ENCODE measurements at regions not wholly inside any gene's neighbourhood (a gene's known extent, or its start where the extent isn't known, plus 50 kb on each side); places are given as distances from the start of the nearest gene placed in this dataset.
"Not testable (repeated sequence)": the region's sequence is repeated elsewhere in the genome, so short reads cannot be mapped to it uniquely, and the experiment has no call there.

DNA sequence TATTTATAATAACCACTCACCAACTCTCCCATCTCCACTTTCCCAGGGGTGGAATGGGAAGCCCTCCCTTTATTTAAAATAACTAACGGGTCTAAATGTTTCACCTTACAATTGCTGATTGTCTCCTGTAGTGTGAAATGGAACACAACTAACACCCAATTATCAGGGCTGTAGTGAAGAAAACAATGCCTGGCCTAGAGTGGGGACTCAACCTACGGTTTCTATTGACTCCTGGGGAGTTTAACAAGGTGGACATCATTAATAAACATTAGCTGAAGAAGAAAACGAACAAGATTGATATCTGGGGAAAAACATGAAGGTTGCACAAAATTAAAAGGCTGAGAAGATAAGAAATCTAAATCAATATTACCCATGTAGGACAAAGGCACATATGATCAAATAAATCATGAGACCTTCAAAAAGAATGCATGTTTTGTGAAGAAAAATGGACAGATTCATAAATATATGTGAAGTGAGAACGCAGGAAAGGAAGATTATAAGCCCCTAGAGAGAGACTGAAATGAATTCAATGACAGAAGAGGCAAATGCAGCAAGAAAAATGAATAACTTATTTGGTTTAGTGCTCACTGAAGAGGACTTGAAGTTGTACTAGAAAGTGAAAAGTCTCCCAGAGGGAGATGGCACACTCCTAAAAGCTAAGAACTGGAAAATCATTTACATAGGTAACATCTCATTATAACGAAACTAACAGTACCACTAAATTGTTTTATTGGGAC lies 593.0 kb upstream of the AADAT start:
- Mint-ChIP-seq H3K27me3 (no peaks in the 10 kb centered on the region), H3K4me1 (no peaks in the 10 kb centered on the region), H3K4me3 (no peak overlapping the region), H3K36me3 (ENCODE audit: low read depth) (no peaks in the 10 kb centered on the region), H3K9me3 (peaks cover 7% of the 10 kb centered on the region), H3K27ac (no peak overlapping the region)
- DNase-seq = no peak
- POLR2A ChIA-PET = no interaction called here
- CTCF ChIA-PET = no interaction called here

DNA sequence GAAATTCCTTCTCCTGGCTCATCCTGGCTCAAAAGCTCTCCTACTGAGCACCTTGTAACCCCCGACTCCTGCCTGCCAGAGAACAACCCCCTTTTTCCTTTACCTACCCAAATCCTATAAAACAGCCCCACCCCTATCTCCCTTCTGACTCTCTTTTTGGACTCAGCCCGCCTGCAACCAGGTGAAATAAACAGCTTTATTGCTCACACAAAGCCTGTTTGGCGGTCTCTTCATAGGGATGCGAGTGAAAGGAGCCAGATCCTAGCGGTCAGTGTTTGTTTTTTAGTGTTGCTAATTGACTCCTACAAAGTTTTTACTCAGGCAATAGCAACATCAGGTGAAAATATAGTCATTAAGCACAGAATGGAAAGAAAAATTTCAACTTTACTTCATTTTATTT lies 592.3 kb upstream of the AADAT start:
- H3K36me3 Mint-ChIP-seq (ENCODE audit: low read depth); CTCF ChIA-PET; H3K9me3 Mint-ChIP-seq; POLR2A ChIA-PET; H3K4me3 Mint-ChIP-seq; H3K27ac Mint-ChIP-seq; DNase-seq; H3K27me3 Mint-ChIP-seq; H3K4me1 Mint-ChIP-seq: not testable (repeated sequence)

DNA sequence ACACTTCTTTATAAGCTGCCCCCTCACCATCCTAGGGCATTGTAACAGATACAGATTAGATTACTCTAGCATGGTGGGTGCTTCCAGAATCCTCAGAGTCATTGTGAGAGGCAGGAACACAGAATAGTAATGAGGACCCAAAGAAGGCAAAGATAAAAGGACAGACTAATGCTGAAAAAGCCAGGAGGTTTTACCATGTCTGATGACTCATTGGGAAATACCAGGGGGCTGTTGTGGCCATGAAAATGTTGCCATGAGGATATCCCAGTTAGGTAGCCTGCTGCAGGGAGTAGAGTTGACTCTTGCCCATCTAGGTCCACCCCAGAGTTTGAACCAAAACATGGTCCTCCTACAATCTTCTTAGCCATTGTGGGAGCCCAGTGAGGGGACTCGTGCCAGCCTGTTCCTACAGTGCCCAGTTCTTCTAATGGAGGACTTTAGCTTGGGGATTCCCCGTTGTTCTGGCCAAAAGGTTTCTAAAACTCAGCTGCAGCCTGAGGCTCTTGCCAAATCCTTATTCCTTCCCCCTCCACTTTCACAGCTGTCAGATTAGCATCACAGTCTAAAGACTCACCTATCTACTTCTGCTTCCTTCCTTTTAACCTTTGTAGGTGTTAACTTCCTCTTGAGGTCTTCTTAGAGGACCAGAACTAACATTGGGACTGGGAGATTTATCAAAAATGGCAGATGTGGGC lies 586.0 kb upstream of the AADAT start:
- ChIA-PET POLR2A (no interaction called here), CTCF (no interaction called here)
- H3K4me1 Mint-ChIP-seq = no peaks in the 10 kb centered on the region
- no peak overlapping the region for H3K4me3 Mint-ChIP-seq
- no peak overlapping the region for H3K27ac Mint-ChIP-seq
- H3K27me3 Mint-ChIP-seq = no peaks in the 10 kb centered on the region
- H3K36me3 Mint-ChIP-seq (ENCODE audit: low read depth) = no peaks in the 10 kb centered on the region
- H3K9me3 Mint-ChIP-seq = peaks cover 12% of the 10 kb centered on the region
- DNase-seq = no peak

DNA sequence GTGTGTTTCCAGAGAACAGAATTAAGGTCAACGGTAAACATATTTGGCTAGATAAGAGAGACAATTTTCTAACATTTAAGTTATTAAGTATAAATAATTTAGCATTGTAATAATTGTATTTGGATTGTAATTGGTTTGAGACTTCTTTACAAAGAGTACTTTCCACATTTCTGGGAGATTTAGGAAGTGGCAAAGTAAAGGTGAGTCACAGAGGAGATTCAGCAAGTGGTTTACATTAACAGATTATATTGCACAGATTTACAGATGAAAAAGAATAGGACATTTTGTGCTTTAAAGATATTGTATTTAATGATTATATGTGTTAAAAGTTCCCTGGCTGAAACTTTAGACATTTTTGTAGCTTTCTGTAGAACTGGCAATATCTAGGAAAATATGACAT lies 584.4 kb upstream of the AADAT start:
- no peaks in the 10 kb centered on the region for H3K4me1 Mint-ChIP-seq
- POLR2A ChIA-PET = no interaction called here
- no peak overlapping the region for H3K27ac Mint-ChIP-seq
- no peak for DNase-seq
- H3K36me3 Mint-ChIP-seq (ENCODE audit: low read depth) = no peaks in the 10 kb centered on the region
- H3K27me3 Mint-ChIP-seq = no peaks in the 10 kb centered on the region
- no peak overlapping the region for H3K4me3 Mint-ChIP-seq
- CTCF ChIA-PET = no interaction called here
- H3K9me3 Mint-ChIP-seq = peaks cover 12% of the 10 kb centered on the region

DNA sequence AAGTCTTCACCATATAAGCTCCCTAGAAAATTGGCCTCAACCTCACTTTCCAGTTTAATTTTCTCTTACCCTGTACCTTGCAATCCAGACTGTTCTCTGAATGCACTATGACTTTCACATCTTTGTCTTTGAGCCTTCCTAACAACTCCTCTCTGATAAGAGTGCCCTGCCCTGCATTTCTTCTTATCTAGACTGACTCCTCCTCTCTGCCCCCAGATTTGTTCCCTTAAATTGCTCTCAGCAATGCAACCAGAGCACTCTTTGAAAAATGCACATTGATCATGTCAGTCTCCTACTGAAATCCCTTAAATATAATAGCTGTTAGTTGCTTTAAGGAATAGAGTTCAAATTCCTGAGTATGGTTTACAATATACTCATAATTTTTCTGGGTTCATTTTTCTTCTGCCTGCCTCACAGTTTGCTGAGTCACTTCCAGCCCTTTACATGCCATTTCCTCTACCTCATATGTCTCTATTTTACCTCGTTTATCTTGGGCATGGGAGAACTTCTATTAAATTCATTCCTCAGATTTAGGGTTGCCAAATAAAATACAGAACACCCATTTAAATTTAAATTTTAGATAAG lies 582.7 kb upstream of the AADAT start:
- DNase-seq = no peak
- ChIA-PET CTCF (no interaction called here), POLR2A (no interaction called here)
- Mint-ChIP-seq H3K27ac (no peak overlapping the region), H3K9me3 (peaks cover 5% of the 10 kb centered on the region), H3K36me3 (ENCODE audit: low read depth) (no peaks in the 10 kb centered on the region), H3K27me3 (no peaks in the 10 kb centered on the region), H3K4me1 (no peaks in the 10 kb centered on the region), H3K4me3 (no peak overlapping the region)

DNA sequence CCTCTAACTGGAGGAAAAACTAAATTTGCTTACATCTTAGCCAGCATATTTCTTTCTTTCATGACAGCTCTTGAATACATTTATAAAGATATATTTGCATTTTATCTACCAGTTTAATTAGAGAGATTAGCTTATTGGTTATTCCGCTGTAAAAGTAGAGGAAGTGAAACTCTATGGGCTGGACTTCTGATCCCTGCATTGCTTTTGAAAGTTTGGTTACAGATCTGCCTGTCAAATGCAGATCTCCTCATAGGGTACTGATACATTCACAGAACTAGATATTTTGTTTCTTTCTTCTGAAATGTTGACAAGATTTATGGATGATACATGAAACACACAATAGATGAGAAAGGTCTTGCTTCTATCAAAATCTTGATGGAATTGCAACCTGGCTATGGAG lies 581.4 kb upstream of the AADAT start:
- no peak overlapping the region for H3K4me3 Mint-ChIP-seq
- no peaks in the 10 kb centered on the region for H3K27me3 Mint-ChIP-seq
- H3K9me3 Mint-ChIP-seq = peaks cover 5% of the 10 kb centered on the region
- no peak overlapping the region for H3K27ac Mint-ChIP-seq
- no peaks in the 10 kb centered on the region for H3K4me1 Mint-ChIP-seq
- no peak for DNase-seq
- POLR2A ChIA-PET = no interaction called here
- no peaks in the 10 kb centered on the region for H3K36me3 Mint-ChIP-seq (ENCODE audit: low read depth)
- CTCF ChIA-PET = no interaction called here

DNA sequence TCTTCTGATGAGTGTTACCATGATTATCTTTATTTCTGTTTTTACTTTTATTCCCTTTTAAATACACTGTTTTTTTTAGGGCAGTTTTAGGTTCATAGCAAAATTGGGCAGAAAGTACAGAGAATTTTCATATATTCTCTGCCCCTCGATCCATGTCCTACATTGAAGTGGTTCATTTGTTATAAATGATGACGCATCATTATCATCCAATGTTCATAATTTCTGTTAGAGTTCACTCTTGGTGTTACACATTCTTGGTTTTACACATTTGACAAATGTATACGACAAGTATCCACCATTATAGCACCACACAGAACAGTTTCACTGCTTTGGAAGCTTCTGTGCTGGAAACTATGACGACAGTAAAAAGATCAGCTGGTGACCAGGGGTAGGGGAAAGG lies 578.1 kb upstream of the AADAT start:
- no peaks in the 10 kb centered on the region for H3K36me3 Mint-ChIP-seq (ENCODE audit: low read depth)
- H3K27me3 Mint-ChIP-seq = no peaks in the 10 kb centered on the region
- ChIA-PET POLR2A (no interaction called here), CTCF (no interaction called here)
- no peak overlapping the region for H3K4me3 Mint-ChIP-seq
- no peak for DNase-seq
- H3K27ac Mint-ChIP-seq = no peak overlapping the region
- H3K4me1 Mint-ChIP-seq = no peaks in the 10 kb centered on the region
- H3K9me3 Mint-ChIP-seq = no peaks in the 10 kb centered on the region

DNA sequence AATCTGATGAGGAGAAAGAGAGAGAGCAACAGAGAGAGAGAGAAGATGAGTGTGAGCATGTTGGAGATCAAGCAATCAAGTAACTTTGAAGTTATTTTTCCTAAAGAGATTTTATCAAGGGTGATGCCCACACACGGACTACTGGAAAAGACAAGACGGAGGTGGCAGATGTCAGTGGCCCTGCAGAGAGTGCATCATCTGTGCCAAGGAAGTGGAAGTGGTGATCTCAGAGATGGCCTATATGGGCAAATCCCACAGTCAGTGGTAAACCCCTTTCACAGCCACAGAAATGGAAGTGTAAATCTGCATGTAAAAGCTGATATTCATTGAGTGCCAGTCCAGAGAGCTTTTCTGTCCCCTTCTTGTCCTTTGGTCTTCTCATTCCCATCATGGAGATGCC lies 577.2 kb upstream of the AADAT start:
- Mint-ChIP-seq H3K4me1 (no peaks in the 10 kb centered on the region), H3K4me3 (no peak overlapping the region), H3K9me3 (peaks cover 2% of the 10 kb centered on the region), H3K27me3 (no peaks in the 10 kb centered on the region), H3K27ac (no peak overlapping the region), H3K36me3 (ENCODE audit: low read depth) (no peaks in the 10 kb centered on the region)
- ChIA-PET POLR2A (no interaction called here), CTCF (no interaction called here)
- DNase-seq = no peak

DNA sequence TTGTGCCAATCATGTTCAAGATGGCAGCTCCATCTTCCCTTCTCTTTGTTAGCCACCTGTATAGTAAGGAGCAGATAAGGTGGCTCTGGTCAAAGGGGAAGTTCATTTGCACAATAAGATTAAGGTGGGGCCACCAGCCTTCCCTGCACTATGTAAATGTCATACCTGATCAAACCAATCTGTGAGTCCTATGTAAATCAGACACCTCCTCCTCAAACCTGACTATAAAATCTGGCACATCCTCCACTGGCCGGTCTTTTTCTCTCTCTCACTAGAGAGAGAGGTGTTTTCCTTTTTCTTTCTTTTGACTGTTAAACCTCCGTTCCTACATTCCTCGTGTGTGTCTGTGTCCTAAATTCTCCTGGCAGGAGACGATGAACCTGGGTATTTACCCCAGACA lies 572.5 kb upstream of the AADAT start:
- CTCF ChIA-PET = no interaction called here
- no peak overlapping the region for H3K27ac Mint-ChIP-seq
- no peaks in the 10 kb centered on the region for H3K4me1 Mint-ChIP-seq
- H3K4me3 Mint-ChIP-seq = no peak overlapping the region
- no peaks in the 10 kb centered on the region for H3K27me3 Mint-ChIP-seq
- H3K36me3 Mint-ChIP-seq (ENCODE audit: low read depth) = no peaks in the 10 kb centered on the region
- peaks cover 2% of the 10 kb centered on the region for H3K9me3 Mint-ChIP-seq
- POLR2A ChIA-PET = no interaction called here
- no peak for DNase-seq

DNA sequence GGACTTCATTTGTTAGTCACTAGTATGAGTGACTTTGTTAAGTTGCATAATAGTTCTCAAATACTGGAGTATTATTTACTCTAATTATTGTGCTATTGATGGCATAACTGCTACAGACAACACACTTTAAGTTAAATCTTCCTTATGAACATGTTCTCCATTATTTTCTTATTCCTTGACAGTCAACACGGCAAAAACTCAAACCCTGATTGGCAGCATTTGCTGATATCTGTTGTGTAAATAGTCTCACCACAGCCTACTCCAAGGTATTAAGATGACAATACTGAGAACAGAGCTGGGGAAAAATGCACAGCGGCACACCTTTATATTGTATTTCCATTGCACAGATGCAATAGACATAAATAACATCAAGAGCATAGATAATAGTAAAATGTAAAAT lies 568.0 kb upstream of the AADAT start:
- no peak for DNase-seq
- peaks cover 4% of the 10 kb centered on the region for H3K9me3 Mint-ChIP-seq
- no peaks in the 10 kb centered on the region for H3K36me3 Mint-ChIP-seq (ENCODE audit: low read depth)
- no peak overlapping the region for H3K4me3 Mint-ChIP-seq
- no peaks in the 10 kb centered on the region for H3K27me3 Mint-ChIP-seq
- H3K4me1 Mint-ChIP-seq = no peaks in the 10 kb centered on the region
- CTCF ChIA-PET = no interaction called here
- no peak overlapping the region for H3K27ac Mint-ChIP-seq
- POLR2A ChIA-PET = no interaction called here

DNA sequence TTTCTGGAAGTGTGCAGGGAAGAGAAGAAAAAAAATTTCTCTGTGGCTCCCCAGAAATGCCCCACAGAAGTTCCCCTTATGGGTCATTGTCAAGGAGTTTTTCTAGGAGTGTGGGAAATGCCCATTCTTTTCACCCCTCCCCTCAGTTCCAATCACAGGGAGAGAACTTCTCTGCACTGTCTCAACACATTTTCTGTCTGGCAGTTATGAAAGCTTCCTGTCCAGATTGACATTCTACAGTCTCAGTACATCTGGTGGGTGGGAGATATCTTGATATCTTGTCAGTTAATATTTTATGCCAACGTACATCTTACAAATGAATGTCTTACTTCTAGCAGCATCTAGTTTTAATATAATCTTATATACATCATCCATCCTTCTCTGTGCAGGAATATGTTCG lies 566.8 kb upstream of the AADAT start:
- no peak overlapping the region for H3K27ac Mint-ChIP-seq
- CTCF ChIA-PET = no interaction called here
- no peak for DNase-seq
- no peaks in the 10 kb centered on the region for H3K36me3 Mint-ChIP-seq (ENCODE audit: low read depth)
- POLR2A ChIA-PET = no interaction called here
- no peak overlapping the region for H3K4me3 Mint-ChIP-seq
- no peaks in the 10 kb centered on the region for H3K4me1 Mint-ChIP-seq
- peaks cover 2% of the 10 kb centered on the region for H3K9me3 Mint-ChIP-seq
- H3K27me3 Mint-ChIP-seq = no peaks in the 10 kb centered on the region

DNA sequence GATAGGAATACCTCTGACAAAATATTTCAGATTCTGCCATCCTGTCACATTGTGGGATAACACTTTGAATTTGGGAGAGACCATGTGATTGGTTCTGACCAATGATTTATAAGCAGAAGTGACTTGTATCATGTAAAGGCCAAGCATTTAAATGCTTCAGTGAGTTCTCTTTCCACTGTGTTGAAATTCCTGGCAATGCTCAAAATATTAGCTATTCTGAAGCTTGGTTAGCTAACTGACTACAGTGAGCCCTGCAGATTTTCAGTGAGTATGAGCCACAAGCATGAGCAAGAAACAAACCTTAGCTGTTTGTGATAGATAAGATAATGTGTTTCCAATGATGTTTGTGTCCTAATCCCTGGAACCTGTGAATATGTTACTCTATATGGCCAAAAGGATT lies 562.8 kb upstream of the AADAT start:
- DNase-seq = no peak
- ChIA-PET CTCF (no interaction called here), POLR2A (no interaction called here)
- Mint-ChIP-seq H3K27ac (no peak overlapping the region), H3K9me3 (peaks cover 2% of the 10 kb centered on the region), H3K4me1 (no peaks in the 10 kb centered on the region), H3K36me3 (ENCODE audit: low read depth) (no peaks in the 10 kb centered on the region), H3K27me3 (no peaks in the 10 kb centered on the region), H3K4me3 (no peak overlapping the region)

DNA sequence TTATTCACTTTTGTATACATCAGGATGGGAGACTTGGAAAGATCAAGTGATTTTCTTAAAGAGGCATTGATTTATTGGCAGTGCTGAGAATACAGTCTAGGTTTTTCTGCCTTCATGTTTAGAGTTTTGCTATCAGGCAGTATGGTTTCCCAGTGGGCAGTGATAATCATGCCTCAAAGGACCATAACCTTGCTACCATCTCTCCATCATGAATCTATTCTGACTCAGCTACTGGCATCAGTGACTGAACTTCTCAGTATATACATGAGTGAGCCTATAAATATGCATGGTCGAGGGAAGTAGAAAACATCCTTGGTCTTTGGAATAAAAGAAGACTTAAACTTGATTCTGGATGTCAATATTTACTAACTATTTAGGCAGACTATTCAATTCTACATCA lies 562.0 kb upstream of the AADAT start:
- POLR2A ChIA-PET = no interaction called here
- Mint-ChIP-seq H3K27me3 (no peaks in the 10 kb centered on the region), H3K4me3 (no peak overlapping the region), H3K36me3 (ENCODE audit: low read depth) (no peaks in the 10 kb centered on the region), H3K4me1 (no peaks in the 10 kb centered on the region), H3K9me3 (peaks cover 2% of the 10 kb centered on the region), H3K27ac (no peak overlapping the region)
- CTCF ChIA-PET = no interaction called here
- DNase-seq = no peak

DNA sequence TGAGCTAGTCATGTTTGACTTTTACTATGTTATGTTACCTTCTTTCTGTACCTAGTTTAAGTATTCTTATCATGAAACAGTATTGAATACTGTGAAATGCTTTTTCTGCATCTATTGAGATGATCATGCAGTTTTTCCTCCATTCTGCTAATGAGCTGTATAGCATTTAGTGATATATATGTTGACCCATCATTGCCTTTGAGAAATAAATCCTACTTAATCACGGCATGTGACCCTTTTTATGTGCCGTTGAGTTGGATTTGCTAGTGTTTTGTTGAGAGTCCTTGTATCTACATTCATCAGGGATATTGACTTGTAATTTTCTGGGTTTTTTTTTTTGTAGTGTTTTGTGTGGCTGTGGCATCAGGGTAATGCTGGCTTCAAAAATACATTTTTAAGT lies 537.7 kb upstream of the AADAT start:
- Mint-ChIP-seq H3K9me3 (peaks cover 8% of the 10 kb centered on the region), H3K27me3 (no peaks in the 10 kb centered on the region), H3K4me3 (no peak overlapping the region), H3K4me1 (no peaks in the 10 kb centered on the region), H3K27ac (no peak overlapping the region), H3K36me3 (ENCODE audit: low read depth) (no peaks in the 10 kb centered on the region)
- CTCF ChIA-PET = no interaction called here
- no peak for DNase-seq
- POLR2A ChIA-PET = no interaction called here
